Middle frontal gyrus (tissue), 1 donor: ENCODE measurements at regions not wholly inside any gene's neighbourhood (a gene's known extent, or its start where the extent isn't known, plus 50 kb on each side); places are given as distances from the start of the nearest gene placed in this dataset.
"Not testable (repeated sequence)": the region's sequence is repeated elsewhere in the genome, so short reads cannot be mapped to it uniquely, and the experiment has no call there.

ENCODE experiments used
- DNase-seq: peaks from one replicate; pipeline ENCODE4 v3.0.0-alpha.2; 2015; ENCODE audit warnings: low spot score; ENCODE audit errors: extremely low spot score

- not testable (repeated sequence) for DNase-seq
These were observed 70.4 kb upstream of the COBL start for GRCh38 chr7:51386806-51387568.

GRCh38 chr7:51386184-51386583, 69.6 kb upstream of the COBL start:
- not testable (repeated sequence) for DNase-seq

- DNase-seq: not testable (repeated sequence)
These were observed 65.6 kb upstream of the COBL start for GRCh38 chr7:51382243-51382642.

- no peak for DNase-seq
These were observed 59.9 kb upstream of the COBL start for GRCh38 chr7:51376420-51377092.

GRCh38 chr7:51374936-51375335, 58.3 kb upstream of the COBL start:
- no peak for DNase-seq

- DNase-seq: not testable (repeated sequence)
These were observed 57.0 kb upstream of the COBL start for GRCh38 chr7:51373607-51374006.

GRCh38 chr7:51369746-51370145, 53.1 kb upstream of the COBL start:
- no peak for DNase-seq

- not testable (repeated sequence) for DNase-seq
These were observed 52.6 kb upstream of the COBL start for GRCh38 chr7:51369228-51369627.

GRCh38 chr7:51368334-51368733, 51.7 kb upstream of the COBL start:
- DNase-seq: no peak

GRCh38 chr7:51367614-51367968, 51.0 kb upstream of the COBL start:
- no peak for DNase-seq

- peak; percentile 9 for DNase-seq
These were observed 50.5 kb upstream of the COBL start for GRCh38 chr7:51366930-51367613.
